Neuron (in vitro differentiated cells): ENCODE measurements at regions not wholly inside any gene's neighbourhood (a gene's known extent, or its start where the extent isn't known, plus 50 kb on each side); places are given as distances from the start of the nearest gene placed in this dataset.
A peak's percentile ranks its signal among the peaks of the same experiment; 100 is the strongest.

Experiments
- H2AFZ ChIP-seq: one replicate; pipeline ENCODE4 v1.6.1; 2013; ENCODE audit warnings: low read depth, mild to moderate bottlenecking, inconsistent platforms, low read length, moderate library complexity
- H3K27me3 ChIP-seq: one replicate; pipeline ENCODE4 v1.6.1; 2013; ENCODE audit warnings: low read length; ENCODE audit not compliant: insufficient read depth
- H3K36me3 ChIP-seq: one replicate; pipeline ENCODE4 v1.6.1; 2013; ENCODE audit warnings: low read length; ENCODE audit not compliant: insufficient read depth
- H3K4me1 ChIP-seq: one replicate; pipeline ENCODE4 v1.6.1; 2013; ENCODE audit warnings: low read length; ENCODE audit not compliant: insufficient read depth
- H3K4me3 ChIP-seq: 2 replicates; pipeline ENCODE4 v1.5.1; 2013; ENCODE audit warnings: mild to moderate bottlenecking, low read length, moderate library complexity
- H3K9me3 ChIP-seq: one replicate; pipeline ENCODE4 v1.6.1; 2013; ENCODE audit warnings: low read length

- Histone ChIP-seq H3K27me3 (no peaks in the 10 kb centered on the region), H3K9me3 (no peaks in the 10 kb centered on the region), H3K36me3 (no peaks in the 10 kb centered on the region)
Observed at GRCh38 chr1:193537266-193538002, 351.0 kb upstream of the B3GALT2 start.

GRCh38 chr1:193533853-193534252 lies 347.4 kb upstream of the B3GALT2 start:
- Histone ChIP-seq H3K36me3 (no peaks in the 10 kb centered on the region), H3K9me3 (no peaks in the 10 kb centered on the region), H3K4me1 (no peaks in the 10 kb centered on the region), H3K27me3 (no peaks in the 10 kb centered on the region), H3K4me3 (no peak overlapping the region), H2AFZ (no peak overlapping the region)

More at GRCh38 chr1:193537266-193538002, 351.0 kb upstream of the B3GALT2 start:
- H2AFZ ChIP-seq = no peak overlapping the region
- no peak overlapping the region for H3K4me3 ChIP-seq
- H3K4me1 ChIP-seq = no peaks in the 10 kb centered on the region

- Histone ChIP-seq H3K9me3 (no peaks in the 10 kb centered on the region), H2AFZ (no peak overlapping the region), H3K27me3 (no peaks in the 10 kb centered on the region), H3K4me1 (no peaks in the 10 kb centered on the region), H3K4me3 (no peak overlapping the region), H3K36me3 (no peaks in the 10 kb centered on the region)
Observed at GRCh38 chr1:193525917-193526710, 339.7 kb upstream of the B3GALT2 start.

- Histone ChIP-seq H3K4me1 (no peaks in the 10 kb centered on the region), H3K27me3 (no peaks in the 10 kb centered on the region), H3K9me3 (no peaks in the 10 kb centered on the region), H3K4me3 (no peak overlapping the region), H3K36me3 (no peaks in the 10 kb centered on the region), H2AFZ (no peak overlapping the region)
Observed at GRCh38 chr1:193525411-193525810, 339.0 kb upstream of the B3GALT2 start.

GRCh38 chr1:193524616-193525015 lies 338.2 kb upstream of the B3GALT2 start:
- Histone ChIP-seq H3K4me3 (no peak overlapping the region), H3K9me3 (no peaks in the 10 kb centered on the region), H2AFZ (no peak overlapping the region), H3K36me3 (no peaks in the 10 kb centered on the region), H3K27me3 (no peaks in the 10 kb centered on the region), H3K4me1 (no peaks in the 10 kb centered on the region)

- H2AFZ ChIP-seq = no peak overlapping the region
- no peaks in the 10 kb centered on the region for H3K9me3 ChIP-seq
- no peaks in the 10 kb centered on the region for H3K4me1 ChIP-seq
- no peak overlapping the region for H3K4me3 ChIP-seq
- H3K36me3 ChIP-seq = no peaks in the 10 kb centered on the region
- no peaks in the 10 kb centered on the region for H3K27me3 ChIP-seq
Observed at GRCh38 chr1:193524021-193524420, 337.6 kb upstream of the B3GALT2 start.

GRCh38 chr1:193520472-193520871 lies 334.1 kb upstream of the B3GALT2 start:
- no peaks in the 10 kb centered on the region for H3K9me3 ChIP-seq
- no peaks in the 10 kb centered on the region for H3K36me3 ChIP-seq
- no peaks in the 10 kb centered on the region for H3K27me3 ChIP-seq
- no peaks in the 10 kb centered on the region for H3K4me1 ChIP-seq
- H3K4me3 ChIP-seq = no peak overlapping the region
- H2AFZ ChIP-seq = no peak overlapping the region

DNA sequence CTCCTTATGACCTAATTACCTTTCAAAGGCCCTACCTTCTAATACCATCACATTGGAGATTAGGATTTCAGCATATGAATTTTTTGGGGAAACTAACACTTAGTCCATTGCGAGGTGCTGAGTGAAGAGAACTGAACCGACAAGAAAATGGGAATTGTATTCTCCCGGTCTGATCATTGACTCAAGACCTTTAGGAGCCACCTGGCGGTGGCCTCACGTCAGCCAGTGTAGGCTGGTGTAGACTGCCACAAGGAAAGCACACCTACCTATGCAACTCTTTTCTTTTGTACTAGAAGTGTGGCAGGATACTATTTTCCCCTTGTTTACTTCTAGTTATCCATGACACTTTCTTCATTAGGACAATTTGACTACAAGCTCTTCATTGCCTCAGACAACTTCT lies 333.5 kb upstream of the B3GALT2 start:
- no peak overlapping the region for H3K4me3 ChIP-seq
- no peaks in the 10 kb centered on the region for H3K27me3 ChIP-seq
- H3K9me3 ChIP-seq = no peaks in the 10 kb centered on the region
- H2AFZ ChIP-seq = no peak overlapping the region
- no peaks in the 10 kb centered on the region for H3K4me1 ChIP-seq
- no peaks in the 10 kb centered on the region for H3K36me3 ChIP-seq

- Histone ChIP-seq H3K4me3 (no peak overlapping the region), H3K9me3 (no peaks in the 10 kb centered on the region), H2AFZ (no peak overlapping the region), H3K36me3 (no peaks in the 10 kb centered on the region), H3K4me1 (no peaks in the 10 kb centered on the region), H3K27me3 (no peaks in the 10 kb centered on the region)
Observed at GRCh38 chr1:193516755-193517388, 330.5 kb upstream of the B3GALT2 start.

DNA sequence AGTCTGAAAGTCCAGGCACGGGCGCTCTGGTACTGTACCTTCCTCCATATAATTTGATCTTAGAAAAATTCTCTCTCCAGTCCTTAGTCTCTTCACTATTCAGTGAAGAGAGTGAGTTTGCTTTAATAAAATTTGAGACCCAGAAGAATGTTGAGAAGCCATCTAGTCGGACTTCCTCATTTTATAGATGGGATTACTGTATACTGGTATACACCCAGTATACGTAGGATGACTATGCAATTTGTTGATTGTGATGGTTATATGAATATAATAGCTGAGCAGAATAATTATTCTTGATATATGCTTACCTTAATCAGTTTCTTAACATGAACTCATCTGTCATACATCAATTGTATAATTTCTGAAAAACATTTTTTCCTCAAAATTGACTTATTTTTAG lies 328.0 kb upstream of the B3GALT2 start:
- Histone ChIP-seq H3K4me1 (no peaks in the 10 kb centered on the region), H3K36me3 (no peaks in the 10 kb centered on the region), H3K9me3 (no peaks in the 10 kb centered on the region), H3K27me3 (no peaks in the 10 kb centered on the region), H2AFZ (no peak overlapping the region), H3K4me3 (no peak overlapping the region)

- no peaks in the 10 kb centered on the region for H3K36me3 ChIP-seq
- no peak overlapping the region for H3K4me3 ChIP-seq
- H3K9me3 ChIP-seq = no peaks in the 10 kb centered on the region
- H3K27me3 ChIP-seq = no peaks in the 10 kb centered on the region
- no peak overlapping the region for H2AFZ ChIP-seq
- H3K4me1 ChIP-seq = no peaks in the 10 kb centered on the region
Observed at GRCh38 chr1:193513032-193513431, 326.6 kb upstream of the B3GALT2 start.

GRCh38 chr1:193504920-193505319 lies 318.5 kb upstream of the B3GALT2 start:
- H3K4me3 ChIP-seq = no peak overlapping the region
- H3K27me3 ChIP-seq = no peaks in the 10 kb centered on the region
- H3K9me3 ChIP-seq = no peaks in the 10 kb centered on the region
- no peaks in the 10 kb centered on the region for H3K4me1 ChIP-seq
- no peak overlapping the region for H2AFZ ChIP-seq
- no peaks in the 10 kb centered on the region for H3K36me3 ChIP-seq

- Histone ChIP-seq H3K4me3 (no peak overlapping the region), H3K36me3 (no peaks in the 10 kb centered on the region), H3K27me3 (no peaks in the 10 kb centered on the region), H3K4me1 (no peaks in the 10 kb centered on the region), H3K9me3 (no peaks in the 10 kb centered on the region), H2AFZ (peak overlapping the region; percentile 26)
Observed at GRCh38 chr1:193498088-193498655, 311.8 kb upstream of the B3GALT2 start.
